K562 (cell line): ENCODE measurements at regions not wholly inside any gene's neighbourhood (a gene's known extent, or its start where the extent isn't known, plus 50 kb on each side); places are given as distances from the start of the nearest gene placed in this dataset.

Experiments
- ATAC-seq: fragments of 200-7000 bp; cut with Tn5 transposase; 3 replicates; pipeline ENCODE4 v1.9.1; 2020; ENCODE audit warnings: moderate library complexity
- BruUV-seq: library from RNA; stranded (reverse); fragments of 400-500 nt; replicated peaks from 2 replicates; lab custom pipeline; 2021; lab: Mats Ljungman, UMichigan
- CTCF ChIA-PET: fragments of 300-600 bp; formaldehyde crosslinking; extraction: SDS; loops from one replicate; lab custom pipeline; 2021; ENCODE audit warnings: low intra/inter-chr PET ratio; lab: Yijun Ruan, JAX
- POLR2A ChIA-PET: fragments of 300-600, 350-650 bp; sonication (Branson Sonifier 250); formaldehyde crosslinking; extraction: SDS; loops from one replicate; lab custom pipeline; 2021; ENCODE audit warnings: antibody characterized with exemption, inconsistent platforms; lab: Yijun Ruan, JAX
- DNase-seq, 4 experiments: peaks; one replicate each; pipeline versions ENCODE4 v3.0.0 to v3.0.0-alpha.2; 2011 to 2018; ENCODE audit warnings: low spot score in 3 of 4, mixed read lengths in 3 of 4; ENCODE audit errors: extremely low read depth in 1 of 4
- FAIRE-seq: peaks from 2 replicates; lab custom pipeline; 2011; peaks lifted over from hg19 to GRCh38; lab: Jason Lieb, UNC
- H2AFZ ChIP-seq: 2 replicates; pipeline ENCODE4 v1.6.0; 2011; ENCODE audit warnings: low read depth, low read length, control low read depth, inconsistent platforms
- H3K27ac ChIP-seq: fragments of 200-600 bp; 3 replicates; pipeline ENCODE4 v1.8.0; 2011; ENCODE audit warnings: low read depth, mild to moderate bottlenecking, control low read depth, inconsistent platforms, low read length, moderate library complexity, mixed read lengths; ENCODE audit errors: extremely low read depth
- H3K27me3 ChIP-seq, 2 experiments: fragments of 300-600 bp in 1 of 2; 2 replicates in 1 of 2; 3 replicates in 1 of 2; pipeline versions ENCODE4 v1.6.0 to v1.8.0; 2011; ENCODE audit warnings: inconsistent platforms in 2 of 2, low read length in 2 of 2, mild to moderate bottlenecking in 1 of 2, mixed read lengths in 1 of 2, moderate library complexity in 1 of 2; ENCODE audit not compliant: control insufficient read depth in 2 of 2, insufficient read depth in 2 of 2
- H3K36me3 ChIP-seq: fragments of 300-600 bp; 3 replicates; pipeline ENCODE4 v1.8.0; 2011; ENCODE audit warnings: mild to moderate bottlenecking, low read length, inconsistent platforms; ENCODE audit not compliant: control insufficient read depth, insufficient read depth
- H3K4me1 ChIP-seq, 2 experiments: fragments of 200-600 bp in 1 of 2; replicated peaks in 1 of 2; 2 replicates in 1 of 2; 3 replicates in 1 of 2; pipeline versions ENCODE4 v1.5.1 to v1.8.0; 2011; ENCODE audit warnings: inconsistent platforms in 2 of 2, low read length in 2 of 2, mild to moderate bottlenecking in 1 of 2, mixed read lengths in 1 of 2, moderate library complexity in 1 of 2; ENCODE audit not compliant: control insufficient read depth in 2 of 2, insufficient read depth in 2 of 2
- H3K4me2 ChIP-seq: 2 replicates; pipeline ENCODE4 v1.6.1; 2011; ENCODE audit warnings: low read length, control low read depth, inconsistent platforms, mixed read lengths; ENCODE audit not compliant: insufficient read depth
- H3K4me3 ChIP-seq: fragments of 200-600 bp; sonication (generic), shearing (Covaris generic); 2 replicates; pipeline ENCODE4 v1.5.1; 2016; ENCODE audit warnings: control low read depth, inconsistent platforms
- H3K79me2 ChIP-seq: fragments of 200-600 bp; 3 replicates; pipeline ENCODE4 v1.8.0; 2011; ENCODE audit warnings: low read length, inconsistent platforms; ENCODE audit not compliant: control insufficient read depth, insufficient read depth
- H3K9ac ChIP-seq, 2 experiments: 2 replicates each; pipeline versions ENCODE4 v1.6.0 to v1.6.1; 2011; ENCODE audit warnings: low read depth in 2 of 2, low read length in 2 of 2, control low read depth in 1 of 2, inconsistent platforms in 1 of 2, mild to moderate bottlenecking in 1 of 2, mixed read lengths in 1 of 2; ENCODE audit not compliant: insufficient read depth in 1 of 2
- H3K9me1 ChIP-seq: one replicate; pipeline ENCODE4 v1.6.0; 2011; ENCODE audit warnings: inconsistent platforms, mild to moderate bottlenecking, low read length, moderate library complexity; ENCODE audit not compliant: control insufficient read depth, insufficient read depth
- H3K9me3 ChIP-seq: replicated peaks from 2 replicates; pipeline ENCODE4 v1.5.1; 2011; ENCODE audit warnings: low read depth, low read length, inconsistent platforms; ENCODE audit not compliant: control insufficient read depth, insufficient read depth
- H4K20me1 ChIP-seq: replicated peaks from 2 replicates; pipeline ENCODE4 v1.6.1; 2011; ENCODE audit warnings: low read length, inconsistent platforms, mixed read lengths; ENCODE audit not compliant: control insufficient read depth, insufficient read depth
- ASH1L ChIP-seq: fragments of 450-650 bp; IDR thresholded peaks from 2 replicates; pipeline ENCODE4 v1.6.1; 2018; ENCODE audit warnings: borderline replicate concordance, mild to moderate bottlenecking, low read depth; ENCODE audit not compliant: partially characterized antibody
- CBX8 ChIP-seq: fragments of 200-600 bp; sonication (generic); IDR thresholded peaks from 2 replicates; pipeline ENCODE4 v1.6.1; 2012; ENCODE audit warnings: borderline replicate concordance, mixed run types, low read depth, mild to moderate bottlenecking, moderate library complexity, mixed read lengths, low read length, control low read depth, inconsistent platforms; ENCODE audit not compliant: poor library complexity, severe bottlenecking; ENCODE audit errors: extremely low read depth
- DNMT1 ChIP-seq: fragments of 450-650 bp; IDR thresholded peaks from 2 replicates; pipeline ENCODE4 v1.6.1; 2016; ENCODE audit warnings: antibody characterized with exemption, mild to moderate bottlenecking
- EP400 ChIP-seq: fragments of 450-650 bp; IDR thresholded peaks from 2 replicates; pipeline ENCODE4 v1.6.1; 2017; ENCODE audit warnings: antibody characterized with exemption, mild to moderate bottlenecking, moderate library complexity
- FOSL1 ChIP-seq: fragments of 200-800 bp; sonication (Bioruptor generic); conservative IDR thresholded peaks from 2 replicates; pipeline ENCODE4 v1.6.1; 2016; ENCODE audit warnings: missing genetic modification characterization, missing compliant biosample characterization
- GABPA ChIP-seq: fragments of 200-800 bp; sonication (Bioruptor generic); conservative IDR thresholded peaks from 2 replicates; pipeline ENCODE4 v1.6.1; 2016; ENCODE audit warnings: low read depth, missing genetic modification characterization, missing compliant biosample characterization
- KDM5B ChIP-seq: fragments of 200-600 bp; sonication (generic); IDR thresholded peaks from 2 replicates; pipeline ENCODE4 v1.6.1; 2012; ENCODE audit warnings: low read depth, mild to moderate bottlenecking, moderate library complexity, low read length, control low read depth, inconsistent platforms; ENCODE audit not compliant: insufficient replicate concordance
- KHSRP ChIP-seq: fragments of 450-650 bp; IDR thresholded peaks from 2 replicates; pipeline ENCODE4 v1.6.1; 2017
- MTA1 ChIP-seq: fragments of 450-650 bp; IDR thresholded peaks from 2 replicates; pipeline ENCODE4 v1.6.1; 2017; ENCODE audit warnings: borderline replicate concordance
- MXI1 ChIP-seq: IDR thresholded peaks from 2 replicates; pipeline ENCODE4 v1.6.1; 2011; ENCODE audit warnings: low read depth, mild to moderate bottlenecking, improper control_type of control experiment, low read length
- RBM15 ChIP-seq: fragments of 200-400 bp; formaldehyde crosslinking; IDR thresholded peaks from 2 replicates; pipeline ENCODE4 v1.6.1; 2018; ENCODE audit warnings: mild to moderate bottlenecking, low read length, moderate library complexity; ENCODE audit not compliant: insufficient read depth
- SIRT6 ChIP-seq: IDR thresholded peaks from one replicate; pipeline ENCODE4 v1.6.1; 2012; ENCODE audit warnings: low read depth, mild to moderate bottlenecking, control low read depth, inconsistent platforms, low read length, moderate library complexity
- STAG1 ChIP-seq: sonication (generic); formaldehyde crosslinking; IDR thresholded peaks from 2 replicates; pipeline ENCODE4 v1.5.0; 2020; ENCODE audit warnings: missing genetic modification reagents, borderline replicate concordance
- TCF7L2 ChIP-seq: fragments of 150-350 bp; IDR thresholded peaks from 2 replicates; pipeline ENCODE4 v1.6.1; 2016; ENCODE audit warnings: low read depth, mild to moderate bottlenecking, low read length, moderate library complexity
- ZZZ3 ChIP-seq: fragments of 450-650 bp; IDR thresholded peaks from 2 replicates; pipeline ENCODE4 v1.6.1; 2016; ENCODE audit warnings: antibody characterized with exemption, mild to moderate bottlenecking, moderate library complexity
- WGBS: fragments of 100-300 bp; shearing (Covaris generic); methylation state at CpG from one replicate; pipeline ENCODE4 v1.1.6; 2016; ENCODE audit warnings: low coverage, mixed read lengths; ENCODE audit not compliant: insufficient coverage; ENCODE audit errors: missing lambda C conversion rate; 5-methylcytosine and 5-hydroxymethylcytosine counted together
- in situ Hi-C: fragments of 300-500 bp; cut with MboI; formaldehyde crosslinking; loops from 4 replicates; pipeline ENCODE4 v1.15.0; 2018; ENCODE audit warnings: inconsistent platforms, mixed read lengths
- intact Hi-C: fragments of 100-400 bp; cut with micrococcal nuclease; formaldehyde crosslinking; loops from 2 replicates; pipeline ENCODE4 v1.14.2; 2022
- TF ChIP-seq, protein P1 (sequence below): fragments of 450-650 bp; conservative IDR thresholded peaks from 2 replicates; pipeline ENCODE4 v1.6.1; 2016; ENCODE audit warnings: missing genetic modification characterization, low read depth, mild to moderate bottlenecking, control low read depth, missing compliant biosample characterization

DNA sequence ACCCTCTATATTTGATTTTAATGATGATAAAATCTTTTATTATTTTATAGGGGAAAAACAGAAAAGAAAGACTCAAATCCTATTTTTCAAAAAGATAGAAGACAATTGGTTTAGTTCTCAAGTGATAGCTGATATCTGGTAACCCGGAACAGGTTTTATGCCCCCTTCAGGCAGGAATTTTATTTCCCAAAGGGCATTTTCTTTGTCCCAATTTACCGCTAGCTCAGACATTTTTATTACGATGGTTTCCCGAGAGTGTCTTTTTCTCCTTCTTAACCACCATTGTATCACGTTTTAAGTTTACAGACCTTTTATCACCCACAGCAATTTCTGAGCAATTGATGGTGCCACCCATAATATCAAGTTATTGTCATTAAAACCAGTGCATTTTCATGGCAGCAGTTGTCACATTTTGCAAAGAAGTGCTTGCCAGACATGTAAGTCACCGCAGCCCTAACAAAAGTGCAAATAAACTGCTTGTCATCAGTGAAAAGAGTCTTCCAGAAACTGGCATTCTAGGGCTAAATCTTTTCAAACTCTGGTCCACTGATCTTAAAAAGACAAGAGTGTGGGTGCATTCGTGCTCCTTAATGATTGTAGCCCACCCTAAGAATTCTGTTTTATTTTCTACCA lies 204.8 kb upstream of the VCX start:
- Histone ChIP-seq H4K20me1 (no peaks in the 10 kb centered on the region), H3K27ac (no peak overlapping the region), H3K27me3 (no peaks in the 10 kb centered on the region)
- in situ Hi-C loops, result no loop called here
- no peak for TF ChIP-seq GABPA (tag)
- TF ChIP-seq DNMT1, result no peak
- TF ChIP-seq, protein P1, sequence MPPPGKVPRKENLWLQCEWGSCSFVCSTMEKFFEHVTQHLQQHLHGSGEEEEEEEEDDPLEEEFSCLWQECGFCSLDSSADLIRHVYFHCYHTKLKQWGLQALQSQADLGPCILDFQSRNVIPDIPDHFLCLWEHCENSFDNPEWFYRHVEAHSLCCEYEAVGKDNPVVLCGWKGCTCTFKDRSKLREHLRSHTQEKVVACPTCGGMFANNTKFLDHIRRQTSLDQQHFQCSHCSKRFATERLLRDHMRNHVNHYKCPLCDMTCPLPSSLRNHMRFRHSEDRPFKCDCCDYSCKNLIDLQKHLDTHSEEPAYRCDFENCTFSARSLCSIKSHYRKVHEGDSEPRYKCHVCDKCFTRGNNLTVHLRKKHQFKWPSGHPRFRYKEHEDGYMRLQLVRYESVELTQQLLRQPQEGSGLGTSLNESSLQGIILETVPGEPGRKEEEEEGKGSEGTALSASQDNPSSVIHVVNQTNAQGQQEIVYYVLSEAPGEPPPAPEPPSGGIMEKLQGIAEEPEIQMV, result no peak
- no peak for TF ChIP-seq STAG1 (CRISPR knock-in tag)
- TF ChIP-seq EP400, result no peak
- TF ChIP-seq MXI1, result no peak
- TF ChIP-seq KDM5B, result no peak
- no peak for TF ChIP-seq KHSRP
- no peak for TF ChIP-seq TCF7L2
- no peak for TF ChIP-seq MTA1
- no peak for TF ChIP-seq RBM15
- TF ChIP-seq CBX8, result no peak
- no peak for TF ChIP-seq ZZZ3
- TF ChIP-seq SIRT6, result no peak
- no peak for TF ChIP-seq FOSL1
- TF ChIP-seq ASH1L, result no peak
- TF ChIP-seq, all 486 proteins: peak for 0
- no peak for ATAC-seq
- BruUV-seq, result no TSS peak
- Histone ChIP-seq H3K4me2 (no peak overlapping the region), H3K36me3 (no peaks in the 10 kb centered on the region), H3K79me2 (no peaks in the 10 kb centered on the region), H3K4me1 (no peaks in the 10 kb centered on the region), H3K4me3 (no peak overlapping the region), H3K9me1 (no peaks in the 10 kb centered on the region), H2AFZ (no peak overlapping the region), H3K9me3 (no peaks in the 10 kb centered on the region), H3K9ac (no peak overlapping the region)
- no peak for DNase-seq
- CTCF ChIA-PET, result no interaction called here
- FAIRE-seq, result no peak
- intact Hi-C loops, result no loop called here
- WGBS, result 2% methylated on average over 7 of the region's 7 CpGs
- POLR2A ChIA-PET, result no interaction called here
